Chondrocyte (in vitro differentiated cells): ENCODE measurements at regions not wholly inside any gene's neighbourhood (a gene's known extent, or its start where the extent isn't known, plus 50 kb on each side); places are given as distances from the start of the nearest gene placed in this dataset.

ENCODE experiments used
- DNase-seq: peaks from one replicate; pipeline ENCODE4 v3.0.0; 2021; ENCODE audit warnings: mixed read lengths, low spot score
- H3K27ac Mint-ChIP-seq: one replicate; pipeline ENCODE4 v1.8.0; 2021; ENCODE audit warnings: mild to moderate bottlenecking, moderate library complexity, mixed read lengths; ENCODE audit not compliant: unreplicated experiment
- H3K27me3 Mint-ChIP-seq: 2 replicates; pipeline ENCODE4 v1.8.0; 2021; ENCODE audit warnings: low read depth, mixed read lengths
- H3K36me3 Mint-ChIP-seq: 2 replicates; pipeline ENCODE4 v1.8.0; 2021; ENCODE audit warnings: low read depth, mixed read lengths
- H3K4me1 Mint-ChIP-seq: 2 replicates; pipeline ENCODE4 v1.8.0; 2021; ENCODE audit warnings: low read depth, mild to moderate bottlenecking, mixed read lengths
- H3K4me3 Mint-ChIP-seq: one replicate; pipeline ENCODE4 v1.8.0; 2021; ENCODE audit warnings: mild to moderate bottlenecking, moderate library complexity, mixed read lengths; ENCODE audit not compliant: unreplicated experiment
- H3K9me3 Mint-ChIP-seq: 2 replicates; pipeline ENCODE4 v1.8.0; 2021; ENCODE audit warnings: low read depth, mixed read lengths
- CTCF ChIP-seq: fragments of 200-600 bp; sonication (generic); IDR thresholded peaks from 2 replicates; pipeline ENCODE4 v1.5.0; 2021; ENCODE audit warnings: antibody characterized with exemption, mild to moderate bottlenecking, moderate library complexity

- H3K4me3 Mint-ChIP-seq = no peak overlapping the region
- no peaks in the 10 kb centered on the region for H3K4me1 Mint-ChIP-seq
- no peak for TF ChIP-seq CTCF
- no peak for DNase-seq
- H3K36me3 Mint-ChIP-seq = no peaks in the 10 kb centered on the region
- H3K27ac Mint-ChIP-seq = no peak overlapping the region
- peaks cover 63% of the 10 kb centered on the region for H3K9me3 Mint-ChIP-seq
- H3K27me3 Mint-ChIP-seq = no peaks in the 10 kb centered on the region
Observed at GRCh38 chr1:4416189-4416588, 238.2 kb upstream of the AJAP1 start.

DNA sequence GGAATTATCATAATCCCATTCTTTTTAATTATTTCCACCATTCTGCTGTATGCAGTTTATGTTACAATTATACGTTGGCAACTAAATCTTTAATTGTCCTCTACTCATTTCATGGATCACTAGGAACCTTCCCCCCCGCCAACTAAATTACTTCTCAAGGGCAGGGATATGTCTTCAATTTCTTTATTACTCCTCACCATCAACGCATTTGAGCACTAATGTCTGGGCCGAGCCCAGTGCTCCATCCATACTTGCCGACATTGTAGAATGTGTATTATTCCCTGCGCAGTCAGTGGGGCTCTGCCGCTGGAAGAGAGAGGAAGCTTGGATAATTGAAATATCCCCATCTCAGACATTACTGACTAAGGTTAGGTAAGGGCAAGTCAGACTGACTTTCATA, 236.4 kb upstream of the AJAP1 start:
- Mint-ChIP-seq H3K36me3 (no peaks in the 10 kb centered on the region), H3K27ac (no peak overlapping the region), H3K4me3 (no peak overlapping the region), H3K9me3 (peaks cover 56% of the 10 kb centered on the region), H3K27me3 (no peaks in the 10 kb centered on the region), H3K4me1 (peaks cover 3% of the 10 kb centered on the region)
- DNase-seq = no peak
- TF ChIP-seq CTCF = no peak

DNA sequence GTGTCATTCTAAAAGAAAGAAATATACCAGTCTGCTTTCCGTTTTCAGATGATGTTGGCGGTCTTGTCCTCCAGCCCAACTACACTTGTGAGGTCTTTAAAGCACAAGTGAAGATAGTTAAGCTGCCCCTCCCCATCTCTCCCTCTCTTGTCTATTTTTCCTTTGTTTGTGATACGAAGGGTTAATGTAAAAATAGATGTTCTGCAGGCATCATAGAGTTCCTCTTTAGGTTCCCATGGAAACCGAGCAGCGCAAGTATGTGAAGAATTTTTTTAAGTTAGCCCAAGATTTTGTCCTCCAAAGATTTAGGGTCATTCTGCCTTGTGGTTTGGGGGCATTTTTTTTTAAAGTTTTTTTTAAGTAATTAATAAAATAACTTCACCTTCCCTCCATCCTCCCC, 232.4 kb upstream of the AJAP1 start:
- H3K4me1 Mint-ChIP-seq = peaks cover 3% of the 10 kb centered on the region
- H3K9me3 Mint-ChIP-seq = peaks cover 45% of the 10 kb centered on the region
- H3K27me3 Mint-ChIP-seq = no peaks in the 10 kb centered on the region
- no peak for TF ChIP-seq CTCF
- no peaks in the 10 kb centered on the region for H3K36me3 Mint-ChIP-seq
- no peak overlapping the region for H3K27ac Mint-ChIP-seq
- no peak overlapping the region for H3K4me3 Mint-ChIP-seq
- no peak for DNase-seq

- Mint-ChIP-seq H3K4me3 (no peak overlapping the region), H3K27ac (no peak overlapping the region), H3K9me3 (peaks cover 42% of the 10 kb centered on the region)
Observed at GRCh38 chr1:4422504-4423289, 231.7 kb upstream of the AJAP1 start.

DNA sequence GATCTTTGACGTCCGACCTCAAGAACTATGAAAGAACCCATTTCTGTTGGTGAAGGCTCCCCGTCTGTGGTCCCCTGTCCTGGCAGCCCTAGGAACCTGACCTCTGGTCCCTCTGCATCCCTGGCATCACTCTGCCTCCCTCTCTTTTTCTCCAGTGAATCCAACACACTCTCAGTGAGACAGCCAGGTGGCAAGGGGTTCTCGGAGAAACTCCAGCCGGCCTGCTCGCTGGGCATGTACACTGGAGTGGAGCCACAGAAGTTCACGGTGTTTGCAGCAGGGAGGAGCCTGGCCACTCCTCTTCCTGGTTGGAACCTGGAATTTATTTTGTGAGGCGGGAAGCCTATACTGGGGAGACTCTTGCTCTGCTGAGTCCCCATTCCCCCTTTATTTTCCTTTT, 230.2 kb upstream of the AJAP1 start:
- Mint-ChIP-seq H3K4me1 (peaks cover 3% of the 10 kb centered on the region), H3K9me3 (peaks cover 32% of the 10 kb centered on the region), H3K4me3 (no peak overlapping the region), H3K36me3 (no peaks in the 10 kb centered on the region), H3K27ac (no peak overlapping the region), H3K27me3 (no peaks in the 10 kb centered on the region)
- DNase-seq = no peak
- TF ChIP-seq CTCF = no peak

More at GRCh38 chr1:4422504-4423289, 231.7 kb upstream of the AJAP1 start:
- H3K27me3 Mint-ChIP-seq = no peaks in the 10 kb centered on the region
- H3K4me1 Mint-ChIP-seq = peaks cover 3% of the 10 kb centered on the region
- no peaks in the 10 kb centered on the region for H3K36me3 Mint-ChIP-seq
- DNase-seq = no peak
- no peak for TF ChIP-seq CTCF
